Naive thymus-derived CD4-positive, alpha-beta T cell (primary cell): ENCODE measurements at regions not wholly inside any gene's neighbourhood (a gene's known extent, or its start where the extent isn't known, plus 50 kb on each side); places are given as distances from the start of the nearest gene placed in this dataset.

Source experiments
- ATAC-seq: fragments of 150-1000 bp; cut with Tn5 transposase; 2 replicates; pipeline ENCODE4 v1.10.0; 2021; ENCODE audit warnings: mild to moderate bottlenecking, moderate library complexity
- CTCF ChIA-PET: fragments of 350-600 bp; sonication (Branson Sonifier 250); formaldehyde crosslinking; loops from one replicate; lab custom pipeline; 2021; ENCODE audit warnings: antibody characterized with exemption; lab: Charles Lee
- POLR2A ChIA-PET: fragments of 350-600 bp; sonication (Branson Sonifier 250); formaldehyde crosslinking; loops from one replicate; lab custom pipeline; 2021; ENCODE audit warnings: antibody characterized with exemption, inconsistent platforms; lab: Charles Lee
- DNase-seq, 9 donors: peaks; one replicate each; pipeline versions ENCODE4 v3.0.0 to v3.0.0-alpha.2; 2020 to 2022; ENCODE audit warnings: mixed read lengths in 1 of 9
- H3K27ac ChIP-seq: one replicate; pipeline ENCODE4 v1.7.0; 2013; ENCODE audit warnings: mild to moderate bottlenecking, low read depth, low read length, moderate library complexity
- H3K27me3 ChIP-seq, 2 donors: one replicate each; pipeline ENCODE4 v1.7.0; 2013; ENCODE audit warnings: low read length in 2 of 2, mild to moderate bottlenecking in 2 of 2, moderate library complexity in 2 of 2; ENCODE audit not compliant: control insufficient read depth in 2 of 2, insufficient read depth in 2 of 2
- H3K36me3 ChIP-seq, 3 experiments: 1 replicate in 2 of 3; 2 replicates in 1 of 3; pipeline ENCODE4 v1.7.0; 2013; ENCODE audit warnings: low read length in 3 of 3, mild to moderate bottlenecking in 3 of 3, moderate library complexity in 1 of 3; ENCODE audit not compliant: insufficient read depth in 3 of 3, control insufficient read depth in 2 of 3
- H3K4me1 ChIP-seq, 2 donors: one replicate each; pipeline ENCODE4 v1.7.0; 2013; ENCODE audit warnings: low read length in 2 of 2, mild to moderate bottlenecking in 2 of 2, moderate library complexity in 1 of 2; ENCODE audit not compliant: control insufficient read depth in 2 of 2, insufficient read depth in 2 of 2
- H3K4me3 ChIP-seq: 2 replicates; pipeline ENCODE4 v1.7.0; 2013; ENCODE audit warnings: mild to moderate bottlenecking, low read length
- H3K9me3 ChIP-seq, 3 experiments: 1 replicate in 2 of 3; 2 replicates in 1 of 3; pipeline ENCODE4 v1.7.0; 2013; ENCODE audit warnings: low read length in 3 of 3; ENCODE audit not compliant: control insufficient read depth in 2 of 3
- H3K27ac Mint-ChIP-seq, 9 donors: one replicate each; pipeline ENCODE4 v1.8.0; 2020 to 2022; ENCODE audit warnings: mixed read lengths in 9 of 9, mild to moderate bottlenecking in 8 of 9, moderate library complexity in 5 of 9, inconsistent platforms in 2 of 9
- H3K27me3 Mint-ChIP-seq, 5 donors: one replicate each; pipeline ENCODE4 v1.8.0; 2021 to 2022; ENCODE audit warnings: mixed read lengths in 5 of 5, mild to moderate bottlenecking in 1 of 5
- H3K36me3 Mint-ChIP-seq, 5 donors: one replicate each; pipeline ENCODE4 v1.8.0; 2020 to 2022; ENCODE audit warnings: mixed read lengths in 5 of 5, mild to moderate bottlenecking in 3 of 5, inconsistent platforms in 1 of 5
- H3K4me1 Mint-ChIP-seq, 7 donors: one replicate each; pipeline ENCODE4 v1.8.0; 2020 to 2022; ENCODE audit warnings: mixed read lengths in 7 of 7, mild to moderate bottlenecking in 3 of 7, inconsistent platforms in 1 of 7
- H3K4me3 Mint-ChIP-seq, 10 donors: one replicate each; pipeline ENCODE4 v1.8.0; 2020 to 2022; ENCODE audit warnings: mild to moderate bottlenecking in 10 of 10, mixed read lengths in 10 of 10, moderate library complexity in 6 of 10, inconsistent platforms in 2 of 10
- H3K9me3 Mint-ChIP-seq, 11 donors: one replicate each; pipeline ENCODE4 v1.8.0; 2020 to 2022; ENCODE audit warnings: mixed read lengths in 11 of 11, mild to moderate bottlenecking in 4 of 11, inconsistent platforms in 1 of 11, moderate library complexity in 1 of 11
- intact Hi-C, 2 donors: fragments of 100-400 bp; cut with micrococcal nuclease; formaldehyde crosslinking; loops; one replicate each; pipeline ENCODE4 v1.15.1; 2023

DNA sequence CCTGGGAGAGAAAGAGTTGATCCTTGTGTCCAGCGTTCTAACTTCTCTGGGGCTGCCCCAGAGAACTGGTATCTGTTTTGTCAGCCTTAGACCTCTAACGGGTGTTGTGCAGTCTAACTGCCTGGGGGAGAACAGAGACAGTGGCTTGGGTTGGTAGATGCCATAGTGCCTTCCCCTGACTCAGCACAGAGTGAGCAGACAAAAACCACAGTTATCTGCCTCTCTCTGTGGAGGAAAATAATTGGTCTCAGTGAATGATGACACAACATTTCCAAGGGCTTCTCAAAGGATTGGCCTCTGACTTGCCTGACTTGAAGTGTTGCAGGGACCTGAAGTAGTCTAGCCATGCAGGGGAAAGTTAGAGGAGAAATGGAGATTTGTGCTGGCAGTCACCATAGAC, 226.2 kb upstream of the MAN1A1 start:
- Histone ChIP-seq H3K9me3 (peaks cover 0 to 6% (median 0%) of the 10 kb centered on the region in 3 experiments), H3K4me3 (no peak overlapping the region), H3K4me1 (no peaks in the 10 kb centered on the region), H3K27ac (no peak overlapping the region), H3K36me3 (no peaks in the 10 kb centered on the region), H3K27me3 (no peaks in the 10 kb centered on the region)
- ChIA-PET POLR2A (no interaction called here), CTCF (no interaction called here)
- ATAC-seq: no peak
- Mint-ChIP-seq H3K4me3 (no peak overlapping the region), H3K36me3 (peaks cover 0 to 3% (median 0%) of the 10 kb centered on the region in 5 donors), H3K27ac (no peak overlapping the region), H3K4me1 (peaks cover 0 to 2% (median 0%) of the 10 kb centered on the region in 7 donors), H3K27me3 (peaks cover 8 to 18% (median 17%) of the 10 kb centered on the region in 5 donors), H3K9me3 (peaks cover 5 to 27% (median 15%) of the 10 kb centered on the region in 11 donors)
- intact Hi-C loops: no loop called here
- DNase-seq: no peak

- no peak for DNase-seq
- H3K27ac ChIP-seq: no peak overlapping the region
- Mint-ChIP-seq H3K27me3 (peaks cover 9 to 16% (median 10%) of the 10 kb centered on the region in 5 donors), H3K27ac (no peak overlapping the region), H3K36me3 (no peaks in the 10 kb centered on the region), H3K9me3 (peaks cover 0 to 3% (median 0%) of the 10 kb centered on the region in 11 donors), H3K4me3 (no peak overlapping the region), H3K4me1 (peaks cover 0 to 3% (median 0%) of the 10 kb centered on the region in 7 donors)
- intact Hi-C loops: no loop called here
- ChIA-PET CTCF (no interaction called here), POLR2A (no interaction called here)
- H3K9me3 ChIP-seq: no peaks in the 10 kb centered on the region
- H3K4me3 ChIP-seq: no peak overlapping the region
- H3K36me3 ChIP-seq: no peaks in the 10 kb centered on the region
- ATAC-seq: no peak
- H3K4me1 ChIP-seq: no peaks in the 10 kb centered on the region
- H3K27me3 ChIP-seq: no peaks in the 10 kb centered on the region
Observed at GRCh38 chr6:119568580-119568979, 219.0 kb upstream of the MAN1A1 start.

DNA sequence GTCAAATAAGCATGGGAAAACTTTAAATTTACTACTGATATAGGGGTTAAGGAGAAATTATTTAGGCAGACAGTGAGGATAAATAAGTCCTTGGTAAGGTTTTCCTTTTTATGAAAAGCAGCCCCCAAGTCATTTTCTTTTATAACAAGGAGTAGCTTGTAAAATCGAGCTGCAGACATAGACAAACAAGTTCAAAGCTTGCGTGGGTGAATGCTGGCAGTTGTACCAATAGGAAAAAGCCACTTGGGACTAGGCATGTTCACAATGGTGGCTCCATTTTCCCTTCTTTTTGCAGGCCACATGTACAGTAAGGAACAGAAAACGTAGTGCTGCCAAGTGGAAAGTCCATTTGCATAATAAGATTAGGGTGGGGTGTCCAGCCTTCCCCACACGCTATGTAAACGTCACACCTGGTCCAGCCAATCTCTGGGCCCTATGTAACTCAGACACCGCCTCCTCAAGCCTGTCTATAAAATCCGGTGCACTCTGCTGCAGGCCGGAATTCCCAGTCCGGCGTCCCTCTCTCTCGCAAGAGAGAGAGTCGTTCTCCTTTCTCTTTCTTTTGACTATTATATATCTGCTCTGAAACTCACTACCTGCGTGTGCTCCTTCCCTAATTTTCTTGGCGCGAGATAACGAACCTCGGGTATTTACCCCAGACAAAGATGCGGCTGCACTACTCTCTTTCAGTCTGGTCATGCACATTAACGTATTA, 217.1 kb upstream of the MAN1A1 start:
- Mint-ChIP-seq H3K27ac (no peak overlapping the region), H3K27me3 (peaks cover 0 to 16% (median 7%) of the 10 kb centered on the region in 5 donors), H3K36me3 (peaks cover 0 to under 1% (median 0%) of the 10 kb centered on the region in 5 donors), H3K4me1 (peaks cover 0 to 3% (median 0%) of the 10 kb centered on the region in 7 donors), H3K9me3 (peaks cover 0 to 5% (median 0%) of the 10 kb centered on the region in 11 donors), H3K4me3 (no peak overlapping the region)
- Histone ChIP-seq H3K9me3 (no peaks in the 10 kb centered on the region), H3K4me1 (no peaks in the 10 kb centered on the region), H3K27me3 (no peaks in the 10 kb centered on the region), H3K27ac (no peak overlapping the region), H3K36me3 (no peaks in the 10 kb centered on the region), H3K4me3 (no peak overlapping the region)
- ChIA-PET CTCF (no interaction called here), POLR2A (no interaction called here)
- ATAC-seq: no peak
- intact Hi-C loops: no loop called here
- DNase-seq: no peak

GRCh38 chr6:119565893-119566292, 216.3 kb upstream of the MAN1A1 start:
- peaks cover 0 to 5% (median 0%) of the 10 kb centered on the region in 11 donors for H3K9me3 Mint-ChIP-seq
- H3K27me3 ChIP-seq: no peaks in the 10 kb centered on the region
- ATAC-seq (no peak), DNase-seq (no peak)
- ChIA-PET POLR2A (no interaction called here), CTCF (interaction anchor here (0.6 kb wide), 1 partner anchor 1256 kb away, joined by 3 read pairs; no protein-coding TSS in a partner anchor)
- no peak overlapping the region for H3K27ac Mint-ChIP-seq
- H3K27ac ChIP-seq: no peak overlapping the region
- no peak overlapping the region for H3K4me3 ChIP-seq
- intact Hi-C loops: no loop called here
- no peaks in the 10 kb centered on the region for H3K4me1 ChIP-seq
- no peaks in the 10 kb centered on the region for H3K36me3 ChIP-seq
- H3K4me1 Mint-ChIP-seq: peaks cover 0 to 2% (median 0%) of the 10 kb centered on the region in 7 donors
- H3K27me3 Mint-ChIP-seq: peaks cover 0 to 11% (median 4%) of the 10 kb centered on the region in 5 donors
- no peak overlapping the region for H3K4me3 Mint-ChIP-seq
- H3K9me3 ChIP-seq: no peaks in the 10 kb centered on the region
- H3K36me3 Mint-ChIP-seq: peaks cover 0 to 2% (median 0%) of the 10 kb centered on the region in 5 donors

GRCh38 chr6:119562168-119562567, 212.6 kb upstream of the MAN1A1 start:
- ChIA-PET POLR2A (no interaction called here), CTCF (no interaction called here)
- peaks cover 0 to 2% (median 0%) of the 10 kb centered on the region in 5 donors for H3K36me3 Mint-ChIP-seq
- peaks cover 0 to 12% (median 0%) of the 10 kb centered on the region in 5 donors for H3K27me3 Mint-ChIP-seq
- no peaks in the 10 kb centered on the region for H3K4me1 Mint-ChIP-seq
- Histone ChIP-seq H3K27me3 (no peaks in the 10 kb centered on the region), H3K27ac (no peak overlapping the region), H3K4me3 (no peak overlapping the region), H3K36me3 (no peaks in the 10 kb centered on the region), H3K4me1 (no peaks in the 10 kb centered on the region), H3K9me3 (no peaks in the 10 kb centered on the region)
- no peak overlapping the region for H3K27ac Mint-ChIP-seq
- H3K4me3 Mint-ChIP-seq: no peak overlapping the region
- DNase-seq (no peak), ATAC-seq (no peak)
- peaks cover 0 to 5% (median 0%) of the 10 kb centered on the region in 11 donors for H3K9me3 Mint-ChIP-seq
- intact Hi-C loops: no loop called here

GRCh38 chr6:119559586-119559985, 210.0 kb upstream of the MAN1A1 start:
- Histone ChIP-seq H3K4me1 (no peaks in the 10 kb centered on the region), H3K9me3 (no peaks in the 10 kb centered on the region), H3K27me3 (no peaks in the 10 kb centered on the region), H3K36me3 (no peaks in the 10 kb centered on the region), H3K27ac (no peak overlapping the region), H3K4me3 (no peak overlapping the region)
- Mint-ChIP-seq H3K36me3 (peaks cover 0 to 2% (median 0%) of the 10 kb centered on the region in 5 donors), H3K4me1 (no peaks in the 10 kb centered on the region), H3K9me3 (peaks cover 0 to 5% (median 0%) of the 10 kb centered on the region in 11 donors), H3K27ac (no peak overlapping the region), H3K4me3 (no peak overlapping the region), H3K27me3 (peaks cover 0 to 17% (median 0%) of the 10 kb centered on the region in 5 donors)
- ATAC-seq: no peak
- intact Hi-C loops: no loop called here
- no peak for DNase-seq
- ChIA-PET POLR2A (no interaction called here), CTCF (no interaction called here)

- intact Hi-C loops: no loop called here
- Mint-ChIP-seq H3K36me3 (peaks cover 0 to 2% (median 2%) of the 10 kb centered on the region in 5 donors), H3K4me1 (no peaks in the 10 kb centered on the region), H3K4me3 (no peak overlapping the region), H3K9me3 (peaks cover 0 to 7% (median 0%) of the 10 kb centered on the region in 11 donors), H3K27ac (no peak overlapping the region), H3K27me3 (peaks cover 0 to 22% (median 0%) of the 10 kb centered on the region in 5 donors)
- H3K9me3 ChIP-seq: no peaks in the 10 kb centered on the region
- ATAC-seq (no peak), DNase-seq (no peak)
- H3K4me3 ChIP-seq: no peak overlapping the region
- no peak overlapping the region for H3K27ac ChIP-seq
- no peaks in the 10 kb centered on the region for H3K4me1 ChIP-seq
- H3K27me3 ChIP-seq: no peaks in the 10 kb centered on the region
- H3K36me3 ChIP-seq: no peaks in the 10 kb centered on the region
- ChIA-PET CTCF (interaction anchor here (1.2 kb wide), 1 partner anchor 8 kb away, joined by 3 read pairs; no protein-coding TSS in a partner anchor), POLR2A (no interaction called here)
Observed at GRCh38 chr6:119557239-119557638, 207.7 kb upstream of the MAN1A1 start.
